Panc1 (cell line): ENCODE measurements at regions not wholly inside any gene's neighbourhood (a gene's known extent, or its start where the extent isn't known, plus 50 kb on each side); places are given as distances from the start of the nearest gene placed in this dataset.

Experiments
- ATAC-seq: fragments of 200-7000 bp; cut with Tn5 transposase; 2 replicates; pipeline ENCODE4 v1.9.1; 2020; ENCODE audit warnings: mild to moderate bottlenecking, moderate library complexity
- BruUV-seq: library from RNA; stranded (reverse); fragments of 400-500 nt; replicated peaks from 2 replicates; lab custom pipeline; 2021; lab: Mats Ljungman, UMichigan
- CTCF ChIA-PET: fragments of 300-600 bp; sonication (Branson Sonifier 250); formaldehyde crosslinking; loops from one replicate; lab custom pipeline; 2022; ENCODE audit warnings: antibody characterized with exemption; lab: Charles Lee
- POLR2A ChIA-PET: fragments of 300-600 bp; sonication (Branson Sonifier 250); formaldehyde crosslinking; loops from one replicate; lab custom pipeline; 2022; ENCODE audit warnings: antibody characterized with exemption; lab: Charles Lee
- DNase-seq: peaks from one replicate; pipeline ENCODE4 v3.0.0-alpha.2; 2010; ENCODE audit warnings: low read depth, low spot score
- H3K27ac ChIP-seq: 2 replicates; pipeline ENCODE4 v1.5.1; 2011; ENCODE audit warnings: mild to moderate bottlenecking, low read length, inconsistent platforms
- H3K27me3 ChIP-seq: fragments of 200-500 bp; sonication (Bioruptor generic); 2 replicates; pipeline ENCODE4 v1.6.0; 2014; ENCODE audit warnings: low read length, inconsistent platforms; ENCODE audit not compliant: control insufficient read depth, insufficient read depth
- H3K36me3 ChIP-seq: fragments of 200-500 bp; sonication (Bioruptor generic); 2 replicates; pipeline ENCODE4 v1.5.1; 2014; ENCODE audit warnings: inconsistent platforms, mild to moderate bottlenecking, low read length, moderate library complexity; ENCODE audit not compliant: control insufficient read depth, insufficient read depth
- H3K4me1 ChIP-seq: 2 replicates; pipeline ENCODE4 v1.5.1; 2011; ENCODE audit warnings: inconsistent platforms, mild to moderate bottlenecking, low read length, moderate library complexity; ENCODE audit not compliant: control insufficient read depth, insufficient read depth
- H3K4me3 ChIP-seq, 2 experiments: 2 replicates each; pipeline ENCODE4 v1.5.1; 2011 to 2012; ENCODE audit warnings: low read depth in 2 of 2, low read length in 2 of 2, mild to moderate bottlenecking in 2 of 2, inconsistent platforms in 1 of 2, moderate library complexity in 1 of 2
- H3K9me3 ChIP-seq: fragments of 200-500 bp; sonication (Bioruptor generic); 2 replicates; pipeline ENCODE4 v1.5.1; 2014; ENCODE audit warnings: low read depth, mild to moderate bottlenecking, inconsistent platforms, low read length, moderate library complexity; ENCODE audit not compliant: control insufficient read depth, insufficient read depth
- CTCF ChIP-seq: fragments of 450-650 bp; IDR thresholded peaks from 2 replicates; pipeline ENCODE4 v1.5.1; 2017; ENCODE audit warnings: mild to moderate bottlenecking
- POLR2AphosphoS5 ChIP-seq: IDR thresholded peaks from 2 replicates; pipeline ENCODE4 v1.6.1; 2012; ENCODE audit warnings: mild to moderate bottlenecking, low read depth, low read length, moderate library complexity
- REST ChIP-seq, 2 experiments: IDR thresholded peaks; 2 replicates each; pipeline ENCODE4 v1.6.1; 2011 to 2012; ENCODE audit warnings: low read depth in 2 of 2, control low read depth in 1 of 2, low read length in 1 of 2, mild to moderate bottlenecking in 1 of 2, moderate library complexity in 1 of 2; ENCODE audit not compliant: insufficient read depth in 1 of 2
- SIN3A ChIP-seq: IDR thresholded peaks from 2 replicates; pipeline ENCODE4 v1.6.1; 2012; ENCODE audit warnings: low read depth, mild to moderate bottlenecking, low read length, moderate library complexity, borderline replicate concordance; ENCODE audit not compliant: insufficient read depth
- TCF7L2 ChIP-seq: IDR thresholded peaks from 2 replicates; pipeline ENCODE4 v1.6.1; 2011; ENCODE audit warnings: mild to moderate bottlenecking, low read depth, low read length, inconsistent platforms
- in situ Hi-C: cut with HindIII; loops from 2 replicates; pipeline ENCODE4 v1.10.0; 2016; ENCODE audit warnings: low sequenced_read_pairs, low pct_unique_long_range_greater_than_20kb
- intact Hi-C: fragments of 100-400 bp; cut with micrococcal nuclease; formaldehyde crosslinking; loops from one replicate; pipeline ENCODE4 v1.10.0; 2022; ENCODE audit not compliant: unreplicated experiment

- DNase-seq, result no peak
- POLR2A ChIA-PET, result no interaction called here
Observed at GRCh38 chr22:27309697-27310096, 491.9 kb downstream of the MN1 start.

GRCh38 chr22:27310966-27311697 lies 490.4 kb downstream of the MN1 start:
- no peaks in the 10 kb centered on the region for H3K36me3 ChIP-seq
- in situ Hi-C loops, result no loop called here
- no peaks in the 10 kb centered on the region for H3K4me1 ChIP-seq
- no peak overlapping the region for H3K4me3 ChIP-seq
- no peaks in the 10 kb centered on the region for H3K9me3 ChIP-seq
- CTCF ChIA-PET, result interaction anchor here (0.5 kb wide), 1 partner anchor 416 kb away, joined by 3 read pairs; no protein-coding TSS in a partner anchor
- DNase-seq (no peak), ATAC-seq (no peak)
- intact Hi-C loops, result no loop called here
- POLR2A ChIA-PET, result no interaction called here
- no peaks in the 10 kb centered on the region for H3K27me3 ChIP-seq
- BruUV-seq, result no TSS peak
- H3K27ac ChIP-seq, result no peak overlapping the region
- TF ChIP-seq SIN3A, result no peak
- no peak for TF ChIP-seq TCF7L2
- TF ChIP-seq POLR2AphosphoS5, result no peak
- TF ChIP-seq CTCF, result no peak
- no peak for TF ChIP-seq REST (IDR thresholded peaks at IDR 0.05; ENCODE audit: insufficient read depth in 1 of 2, low read depth in 2 of 2, low read length in 1 of 2)

More at GRCh38 chr22:27309697-27310096, 491.9 kb downstream of the MN1 start:
- intact Hi-C loops, result no loop called here
- Histone ChIP-seq H3K9me3 (no peaks in the 10 kb centered on the region), H3K27ac (no peak overlapping the region), H3K36me3 (no peaks in the 10 kb centered on the region), H3K4me1 (no peaks in the 10 kb centered on the region), H3K4me3 (no peak overlapping the region), H3K27me3 (no peaks in the 10 kb centered on the region)
- BruUV-seq, result no TSS peak
- CTCF ChIA-PET, result no interaction called here
- in situ Hi-C loops, result no loop called here
- no peak for ATAC-seq
- TF ChIP-seq TCF7L2 (no peak), POLR2AphosphoS5 (no peak), SIN3A (no peak), CTCF (no peak), REST (IDR thresholded peaks at IDR 0.05; ENCODE audit: insufficient read depth in 1 of 2, low read depth in 2 of 2, low read length in 1 of 2) (no peak)
